Stomach (tissue), 4 donors: ENCODE measurements at regions not wholly inside any gene's neighbourhood (a gene's known extent, or its start where the extent isn't known, plus 50 kb on each side); places are given as distances from the start of the nearest gene placed in this dataset.

Experiments
- CTCF ChIP-seq, 7 experiments: fragments of 450-650 bp in 4 of 7; fragments of 200-600 bp in 3 of 7; sonication (generic) in 3 of 7; IDR thresholded peaks; one replicate each; pipeline ENCODE4 v1.5.1; 2016 to 2019; ENCODE audit warnings: antibody characterized with exemption in 7 of 7, control low read depth in 2 of 7, mild to moderate bottlenecking in 1 of 7
- POLR2A ChIP-seq, 4 donors: fragments of 450-650 bp; IDR thresholded peaks; one replicate each; pipeline ENCODE4 v1.6.1; 2016; ENCODE audit warnings: antibody characterized with exemption in 4 of 4, control low read depth in 2 of 4, mild to moderate bottlenecking in 1 of 4, moderate library complexity in 1 of 4

DNA sequence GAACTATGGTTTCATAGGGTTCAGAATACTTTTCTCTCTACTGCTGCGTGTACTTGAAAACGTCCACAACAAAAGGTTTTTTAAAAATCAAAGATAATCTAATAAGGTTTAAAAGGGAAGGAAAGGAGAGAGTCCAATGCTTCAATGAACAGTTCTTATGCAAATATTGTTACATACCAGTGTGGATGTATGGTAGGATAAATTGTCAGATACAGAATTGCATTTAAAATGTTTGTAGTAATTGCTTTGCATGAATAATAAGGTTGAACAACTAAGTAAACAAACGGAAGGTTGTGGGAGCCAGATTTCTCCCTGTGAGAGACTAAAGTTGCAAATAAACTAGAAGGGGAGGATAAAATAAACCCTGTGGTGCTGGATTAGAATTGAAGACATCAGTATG is 53.8 kb upstream of the RBBP8 start:
- TF ChIP-seq CTCF (IDR thresholded peaks at IDR 0.05): no peak
- TF ChIP-seq POLR2A (IDR thresholded peaks at IDR 0.05): no peak
